HEK293 (cell line): ENCODE measurements at regions not wholly inside any gene's neighbourhood (a gene's known extent, or its start where the extent isn't known, plus 50 kb on each side); places are given as distances from the start of the nearest gene placed in this dataset.

Experiments used
- CTCF ChIA-PET: fragments of 350-600 bp; formaldehyde crosslinking; extraction: SDS; loops from one replicate; lab custom pipeline; 2021; ENCODE audit warnings: antibody characterized with exemption; lab: Yijun Ruan, JAX
- POLR2A ChIA-PET: fragments of 300-600 bp; formaldehyde crosslinking; extraction: SDS; loops from one replicate; lab custom pipeline; 2020; ENCODE audit warnings: antibody characterized with exemption, inconsistent platforms; lab: Yijun Ruan, JAX
- H3K27ac ChIP-seq: fragments of 200-500 bp; sonication (Bioruptor generic); 2 replicates; pipeline ENCODE4 v1.5.1; 2014; ENCODE audit warnings: low read depth, low read length, control low read depth, inconsistent platforms; ENCODE audit errors: extremely low read depth
- H3K36me3 ChIP-seq, 2 experiments: fragments of 200-500 bp in 1 of 2; sonication (Bioruptor generic) in 1 of 2; 1 replicate in 1 of 2; 2 replicates in 1 of 2; pipeline ENCODE4 v1.5.1; 2014 to 2017; ENCODE audit warnings: inconsistent platforms in 2 of 2, low read length in 2 of 2; ENCODE audit not compliant: control insufficient read depth in 2 of 2, insufficient read depth in 1 of 2
- H3K4me1 ChIP-seq: fragments of 200-500 bp; sonication (Bioruptor generic); 2 replicates; pipeline ENCODE4 v1.5.1; 2014; ENCODE audit warnings: mild to moderate bottlenecking, low read length, inconsistent platforms; ENCODE audit not compliant: control insufficient read depth, insufficient read depth
- H3K4me3 ChIP-seq: 2 replicates; pipeline ENCODE4 v1.5.1; 2011; ENCODE audit warnings: low read depth, mild to moderate bottlenecking, control low read depth, low read length, moderate library complexity
- H3K9me3 ChIP-seq: fragments of 200-500 bp; sonication (Bioruptor generic); 2 replicates; pipeline ENCODE4 v1.5.1; 2014; ENCODE audit warnings: low read depth, low read length, inconsistent platforms; ENCODE audit not compliant: control insufficient read depth, insufficient read depth
- ATF2 ChIP-seq: fragments of 450-650 bp; formaldehyde crosslinking; IDR thresholded peaks from 2 replicates; pipeline ENCODE4 v1.5.1; 2016; ENCODE audit warnings: missing biosample characterization, missing genetic modification characterization, low read depth
- ELK4 ChIP-seq: IDR thresholded peaks from 2 replicates; pipeline ENCODE4 v1.6.1; 2011; ENCODE audit warnings: mild to moderate bottlenecking, low read depth, low read length, borderline replicate concordance
- GFI1B ChIP-seq: fragments of 450-650 bp; formaldehyde crosslinking; IDR thresholded peaks from 2 replicates; pipeline ENCODE4 v1.5.1; 2016; ENCODE audit warnings: missing biosample characterization, missing genetic modification characterization
- GLI4 ChIP-seq: fragments of 450-650 bp; formaldehyde crosslinking; IDR thresholded peaks from 2 replicates; pipeline ENCODE4 v1.5.1; 2016; ENCODE audit warnings: missing biosample characterization, missing genetic modification characterization
- KLF1 ChIP-seq: fragments of 450-650 bp; formaldehyde crosslinking; IDR thresholded peaks from 2 replicates; pipeline ENCODE4 v1.5.1; 2016; ENCODE audit warnings: missing biosample characterization, missing genetic modification characterization
- KLF17 ChIP-seq: fragments of 450-650 bp; formaldehyde crosslinking; IDR thresholded peaks from 2 replicates; pipeline ENCODE4 v1.5.1; 2016; ENCODE audit warnings: missing biosample characterization, missing genetic modification characterization
- KLF9 ChIP-seq: fragments of 450-650 bp; formaldehyde crosslinking; IDR thresholded peaks from 2 replicates; pipeline ENCODE4 v1.5.1; 2016; ENCODE audit warnings: missing biosample characterization, missing genetic modification characterization, low read depth
- MEIS1 ChIP-seq: sonication (generic); formaldehyde crosslinking; IDR thresholded peaks from 2 replicates; pipeline ENCODE4 v1.8.1; 2022; ENCODE audit warnings: missing genetic modification reagents, mild to moderate bottlenecking, borderline replicate concordance
- MZF1 ChIP-seq: fragments of 450-650 bp; formaldehyde crosslinking; IDR thresholded peaks from 2 replicates; pipeline ENCODE4 v1.5.1; 2017; ENCODE audit warnings: missing biosample characterization, missing genetic modification characterization, borderline replicate concordance
- OSR2 ChIP-seq: fragments of 450-650 bp; formaldehyde crosslinking; IDR thresholded peaks from 2 replicates; pipeline ENCODE4 v1.5.1; 2016; ENCODE audit warnings: missing biosample characterization, missing genetic modification characterization
- PRDM6 ChIP-seq: fragments of 450-650 bp; formaldehyde crosslinking; IDR thresholded peaks from 2 replicates; pipeline ENCODE4 v1.5.1; 2017; ENCODE audit warnings: missing biosample characterization, missing genetic modification characterization
- SCRT1 ChIP-seq: fragments of 450-650 bp; formaldehyde crosslinking; IDR thresholded peaks from 2 replicates; pipeline ENCODE4 v1.5.1; 2016; ENCODE audit warnings: missing biosample characterization, missing genetic modification characterization, borderline replicate concordance
- YY2 ChIP-seq: fragments of 450-650 bp; formaldehyde crosslinking; IDR thresholded peaks from 2 replicates; pipeline ENCODE4 v1.5.1; 2016; ENCODE audit warnings: missing biosample characterization, missing genetic modification characterization
- ZFHX2 ChIP-seq: fragments of 450-650 bp; formaldehyde crosslinking; conservative IDR thresholded peaks from 2 replicates; pipeline ENCODE4 v1.5.1; 2016; ENCODE audit warnings: missing biosample characterization, missing genetic modification characterization
- ZNF146 ChIP-seq: fragments of 450-650 bp; formaldehyde crosslinking; IDR thresholded peaks from 2 replicates; pipeline ENCODE4 v1.5.1; 2016; ENCODE audit warnings: missing biosample characterization, missing genetic modification characterization
- ZNF157 ChIP-seq: fragments of 450-650 bp; formaldehyde crosslinking; IDR thresholded peaks from 2 replicates; pipeline ENCODE4 v1.5.1; 2016; ENCODE audit warnings: missing biosample characterization, missing genetic modification characterization
- ZNF239 ChIP-seq: fragments of 450-650 bp; formaldehyde crosslinking; IDR thresholded peaks from 2 replicates; pipeline ENCODE4 v1.5.1; 2016; ENCODE audit warnings: missing biosample characterization, missing genetic modification characterization
- ZNF311 ChIP-seq: fragments of 450-650 bp; formaldehyde crosslinking; IDR thresholded peaks from 2 replicates; pipeline ENCODE4 v1.5.1; 2017; ENCODE audit warnings: missing biosample characterization, missing genetic modification characterization, borderline replicate concordance
- ZNF366 ChIP-seq: fragments of 450-650 bp; formaldehyde crosslinking; conservative IDR thresholded peaks from 2 replicates; pipeline ENCODE4 v1.5.1; 2016; ENCODE audit warnings: missing biosample characterization, missing genetic modification characterization
- ZNF37A ChIP-seq: fragments of 450-650 bp; IDR thresholded peaks from 2 replicates; pipeline ENCODE4 v1.5.1; 2018; ENCODE audit warnings: missing biosample characterization, missing genetic modification characterization
- ZNF394 ChIP-seq: fragments of 450-650 bp; formaldehyde crosslinking; IDR thresholded peaks from 2 replicates; pipeline ENCODE4 v1.5.1; 2016; ENCODE audit warnings: missing biosample characterization, missing genetic modification characterization, mild to moderate bottlenecking, moderate library complexity, borderline replicate concordance
- ZNF398 ChIP-seq: fragments of 450-650 bp; formaldehyde crosslinking; IDR thresholded peaks from 2 replicates; pipeline ENCODE4 v1.5.1; 2017; ENCODE audit warnings: missing biosample characterization, missing genetic modification characterization
- ZNF423 ChIP-seq: fragments of 450-650 bp; formaldehyde crosslinking; IDR thresholded peaks from 2 replicates; pipeline ENCODE4 v1.5.1; 2016; ENCODE audit warnings: missing biosample characterization, missing genetic modification characterization
- ZNF623 ChIP-seq: fragments of 450-650 bp; formaldehyde crosslinking; IDR thresholded peaks from 2 replicates; pipeline ENCODE4 v1.5.1; 2016; ENCODE audit warnings: missing biosample characterization, missing genetic modification characterization
- ZNF692 ChIP-seq: fragments of 450-650 bp; formaldehyde crosslinking; IDR thresholded peaks from 2 replicates; pipeline ENCODE4 v1.5.1; 2016; ENCODE audit warnings: missing biosample characterization, missing genetic modification characterization
- ZNF707 ChIP-seq: fragments of 450-650 bp; formaldehyde crosslinking; IDR thresholded peaks from 2 replicates; pipeline ENCODE4 v1.5.1; 2016; ENCODE audit warnings: missing biosample characterization, missing genetic modification characterization
- ZNF76 ChIP-seq: fragments of 450-650 bp; formaldehyde crosslinking; IDR thresholded peaks from 2 replicates; pipeline ENCODE4; 2016; ENCODE audit warnings: low read depth, missing biosample characterization, missing genetic modification characterization, borderline replicate concordance
- ZSCAN30 ChIP-seq: fragments of 450-650 bp; IDR thresholded peaks from 2 replicates; pipeline ENCODE4 v1.5.1; 2018; ENCODE audit warnings: missing biosample characterization, mild to moderate bottlenecking, missing genetic modification characterization, moderate library complexity
- ZSCAN5A ChIP-seq: fragments of 450-650 bp; formaldehyde crosslinking; IDR thresholded peaks from 2 replicates; pipeline ENCODE4 v1.5.1; 2016; ENCODE audit warnings: missing biosample characterization, missing genetic modification characterization

GRCh38 chr5:33299621-33300208, 141.1 kb upstream of the TARS1 start:
- Histone ChIP-seq H3K9me3 (no peaks in the 10 kb centered on the region), H3K36me3 (no peaks in the 10 kb centered on the region), H3K4me3 (no peak overlapping the region), H3K27ac (no peak overlapping the region), H3K4me1 (peaks cover 6% of the 10 kb centered on the region)
- ChIA-PET POLR2A (no interaction called here), CTCF (interaction anchor here (0.5 to 2.5 kb wide), 18 partner anchors 9 to 711 kb away, joined by 3 to 12 read pairs (median 4); no protein-coding TSS in a partner anchor)
- no peak for TF ChIP-seq GFI1B (tag by site-specific recombination)
- TF ChIP-seq ZNF76 (tag by site-specific recombination) = no peak
- TF ChIP-seq MEIS1 (CRISPR knock-in tag) = 0 out of 2 replicates have a peak, but pooled peaks have one; percentile 52
- no peak for TF ChIP-seq ZSCAN5A (tag by site-specific recombination)
- no peak for TF ChIP-seq ZFHX2 (tag by site-specific recombination)
- no peak for TF ChIP-seq KLF17 (tag by site-specific recombination)
- TF ChIP-seq PRDM6 (tag by site-specific recombination) = peak; percentile 35
- no peak for TF ChIP-seq KLF1
- TF ChIP-seq ATF2 (tag by site-specific recombination) = no peak
- no peak for TF ChIP-seq ELK4
- no peak for TF ChIP-seq ZNF398 (tag by site-specific recombination)
- TF ChIP-seq ZNF311 (tag by site-specific recombination) = no peak
- peak; percentile 29 for TF ChIP-seq ZNF366
- no peak; the same call in 1 of the 2 replicates for TF ChIP-seq MZF1 (tag by site-specific recombination)
- TF ChIP-seq ZNF423 (tag by site-specific recombination) = no peak
- TF ChIP-seq ZNF239 (tag by site-specific recombination) = no peak
- TF ChIP-seq ZNF37A (tag by site-specific recombination) = no peak
- no peak for TF ChIP-seq GLI4 (tag by site-specific recombination)
- TF ChIP-seq ZNF394 (tag by site-specific recombination) = no peak
- TF ChIP-seq ZNF707 = no peak
- TF ChIP-seq ZSCAN30 = no peak
- TF ChIP-seq ZNF692 (tag by site-specific recombination) = no peak
- TF ChIP-seq SCRT1 = no peak
- TF ChIP-seq ZNF623 (tag by site-specific recombination) = no peak
- no peak for TF ChIP-seq OSR2 (tag by site-specific recombination)
- TF ChIP-seq ZNF146 (tag by site-specific recombination) = no peak
- no peak for TF ChIP-seq YY2 (tag by site-specific recombination)
- no peak for TF ChIP-seq KLF9 (tag by site-specific recombination)
- TF ChIP-seq ZNF157 = no peak
